ENCODE measurements at regions not wholly inside any gene's neighbourhood (a gene's known extent, or its start where the extent isn't known, plus 50 kb on each side); places are given as distances from the start of the nearest gene placed in this dataset.

DNA sequence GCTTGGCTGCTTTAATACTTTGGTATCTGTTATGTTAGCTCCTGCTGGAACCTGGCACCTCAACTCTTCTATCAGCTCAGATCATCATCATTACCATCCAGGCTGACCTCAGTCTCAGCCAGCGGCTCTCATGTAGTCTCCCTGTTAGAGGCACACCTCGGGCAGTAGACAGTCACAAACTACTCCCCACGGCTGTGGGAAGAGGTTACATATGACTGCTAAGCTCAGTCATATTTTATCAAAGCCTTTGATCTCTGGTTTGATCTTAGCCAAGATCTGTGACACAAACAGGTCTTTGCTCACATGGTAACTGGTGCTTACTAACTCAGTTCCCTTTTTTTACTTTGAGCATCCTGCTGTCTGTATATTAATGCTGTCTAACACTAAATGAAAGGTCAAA, 384.9 kb downstream of the CENPC start:
- Histone ChIP-seq H2AFZ (ENCODE audit: low read depth) (no peak overlapping the region), H3K4me3 (ENCODE audit: low read depth in 2 of 2, low read length in 1 of 2) (no peak overlapping the region), H3K79me2 (ENCODE audit: insufficient read depth) (no peaks in the 10 kb centered on the region), H3K4me2 (no peak overlapping the region), H3K9ac (no peak overlapping the region), H3K27me3 (ENCODE audit: insufficient read depth) (no peaks in the 10 kb centered on the region), H3F3A (replicated peaks; ENCODE audit: insufficient read depth) (no peaks in the 10 kb centered on the region), H3K36me3 (replicated peaks in 1 of 2; ENCODE audit: control insufficient read depth in 1 of 2, insufficient read depth in 2 of 2, low read length in 1 of 2) (no peaks in the 10 kb centered on the region), H3K9me2 (no peaks in the 10 kb centered on the region), H3K4me1 (ENCODE audit: control insufficient read depth in 1 of 2, insufficient read depth in 2 of 2, low read depth in 1 of 2, low read length in 1 of 2) (no peaks in the 10 kb centered on the region), H4K20me1 (ENCODE audit: insufficient read depth) (no peaks in the 10 kb centered on the region), H3K27ac (ENCODE audit: low read depth in 2 of 2, low read length in 1 of 2) (no peak overlapping the region), H3K9me3 (no peaks in the 10 kb centered on the region)
- WGBS (ENCODE audit: low lambda C conversion rate) = 0% methylated on average over 3 of the region's 3 CpGs
- TF ChIP-seq FOXM1 (IDR thresholded peaks at IDR 0.05; ENCODE audit: low read depth) (no peak), FOSL2 (IDR thresholded peaks at IDR 0.05; ENCODE audit: borderline replicate concordance, low read depth) (no peak), RAD21 (IDR thresholded peaks at IDR 0.05; ENCODE audit: low read length) (no peak), NFIC (IDR thresholded peaks at IDR 0.05; ENCODE audit: borderline replicate concordance) (no peak), TEAD4 (IDR thresholded peaks at IDR 0.05; ENCODE audit: borderline replicate concordance, insufficient read depth) (no peak), GABPA (IDR thresholded peaks at IDR 0.05; ENCODE audit: low read depth) (no peak)
- TF ChIP-seq, protein P1, sequence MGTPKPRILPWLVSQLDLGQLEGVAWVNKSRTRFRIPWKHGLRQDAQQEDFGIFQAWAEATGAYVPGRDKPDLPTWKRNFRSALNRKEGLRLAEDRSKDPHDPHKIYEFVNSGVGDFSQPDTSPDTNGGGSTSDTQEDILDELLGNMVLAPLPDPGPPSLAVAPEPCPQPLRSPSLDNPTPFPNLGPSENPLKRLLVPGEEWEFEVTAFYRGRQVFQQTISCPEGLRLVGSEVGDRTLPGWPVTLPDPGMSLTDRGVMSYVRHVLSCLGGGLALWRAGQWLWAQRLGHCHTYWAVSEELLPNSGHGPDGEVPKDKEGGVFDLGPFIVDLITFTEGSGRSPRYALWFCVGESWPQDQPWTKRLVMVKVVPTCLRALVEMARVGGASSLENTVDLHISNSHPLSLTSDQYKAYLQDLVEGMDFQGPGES (IDR thresholded peaks at IDR 0.05; ENCODE audit: low read depth, low read length) = no peak
- ChIA-PET POLR2A (no interaction called here), CTCF (no interaction called here)
- DNase-seq = no peak

DNA sequence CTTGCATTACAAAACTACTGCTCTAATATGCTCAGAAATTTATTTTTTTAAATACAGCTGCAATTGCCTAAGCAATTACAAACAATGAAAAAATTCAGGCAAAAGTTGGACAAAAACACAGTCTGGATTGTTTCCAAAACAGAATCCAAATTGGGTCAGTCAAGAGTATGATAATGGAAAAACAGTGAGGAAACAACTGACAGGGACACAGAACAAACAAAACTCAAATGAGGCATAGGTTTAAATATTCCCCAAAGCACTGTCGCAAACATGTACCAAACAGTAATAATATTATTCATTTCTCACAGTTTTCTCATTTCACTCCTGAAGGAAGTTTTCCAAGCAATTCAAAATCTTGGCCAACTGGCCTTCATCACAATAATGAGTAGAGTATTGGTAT, 386.6 kb downstream of the CENPC start:
- no peak overlapping the region for H3K27ac ChIP-seq (ENCODE audit: low read depth in 2 of 2, low read length in 1 of 2)
- TF ChIP-seq, protein P1 (IDR thresholded peaks at IDR 0.05; ENCODE audit: low read depth, low read length) = no peak
- no peak for TF ChIP-seq RXRA (IDR thresholded peaks at IDR 0.05; ENCODE audit: borderline replicate concordance, low read depth)
- TF ChIP-seq RFX5 (IDR thresholded peaks at IDR 0.05; ENCODE audit: low read length) = no peak
- no peak for TF ChIP-seq RCOR1 (IDR thresholded peaks at IDR 0.05; ENCODE audit: low read length)
- TF ChIP-seq SIN3A (IDR thresholded peaks at IDR 0.05; ENCODE audit: borderline replicate concordance, low read depth, low read length) = no peak
- TF ChIP-seq, protein P2, sequence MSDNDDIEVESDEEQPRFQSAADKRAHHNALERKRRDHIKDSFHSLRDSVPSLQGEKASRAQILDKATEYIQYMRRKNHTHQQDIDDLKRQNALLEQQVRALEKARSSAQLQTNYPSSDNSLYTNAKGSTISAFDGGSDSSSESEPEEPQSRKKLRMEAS (IDR thresholded peaks at IDR 0.05; ENCODE audit: low read depth) = no peak
- no peak for TF ChIP-seq POLR2AphosphoS5 (IDR thresholded peaks at IDR 0.05; ENCODE audit: low read depth, low read length)
- TF ChIP-seq, protein P3, sequence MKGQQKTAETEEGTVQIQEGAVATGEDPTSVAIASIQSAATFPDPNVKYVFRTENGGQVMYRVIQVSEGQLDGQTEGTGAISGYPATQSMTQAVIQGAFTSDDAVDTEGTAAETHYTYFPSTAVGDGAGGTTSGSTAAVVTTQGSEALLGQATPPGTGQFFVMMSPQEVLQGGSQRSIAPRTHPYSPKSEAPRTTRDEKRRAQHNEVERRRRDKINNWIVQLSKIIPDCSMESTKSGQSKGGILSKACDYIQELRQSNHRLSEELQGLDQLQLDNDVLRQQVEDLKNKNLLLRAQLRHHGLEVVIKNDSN (IDR thresholded peaks at IDR 0.05; ENCODE audit: borderline replicate concordance, low read depth) = no peak
- TF ChIP-seq FOXM1 (IDR thresholded peaks at IDR 0.05; ENCODE audit: low read depth) = no peak
- TF ChIP-seq, protein P4, sequence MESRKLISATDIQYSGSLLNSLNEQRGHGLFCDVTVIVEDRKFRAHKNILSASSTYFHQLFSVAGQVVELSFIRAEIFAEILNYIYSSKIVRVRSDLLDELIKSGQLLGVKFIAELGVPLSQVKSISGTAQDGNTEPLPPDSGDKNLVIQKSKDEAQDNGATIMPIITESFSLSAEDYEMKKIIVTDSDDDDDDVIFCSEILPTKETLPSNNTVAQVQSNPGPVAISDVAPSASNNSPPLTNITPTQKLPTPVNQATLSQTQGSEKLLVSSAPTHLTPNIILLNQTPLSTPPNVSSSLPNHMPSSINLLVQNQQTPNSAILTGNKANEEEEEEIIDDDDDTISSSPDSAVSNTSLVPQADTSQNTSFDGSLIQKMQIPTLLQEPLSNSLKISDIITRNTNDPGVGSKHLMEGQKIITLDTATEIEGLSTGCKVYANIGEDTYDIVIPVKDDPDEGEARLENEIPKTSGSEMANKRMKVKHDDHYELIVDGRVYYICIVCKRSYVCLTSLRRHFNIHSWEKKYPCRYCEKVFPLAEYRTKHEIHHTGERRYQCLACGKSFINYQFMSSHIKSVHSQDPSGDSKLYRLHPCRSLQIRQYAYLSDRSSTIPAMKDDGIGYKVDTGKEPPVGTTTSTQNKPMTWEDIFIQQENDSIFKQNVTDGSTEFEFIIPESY (IDR thresholded peaks at IDR 0.05; ENCODE audit: borderline replicate concordance, low read depth) = no peak
- no peak for TF ChIP-seq TAF1 (IDR thresholded peaks at IDR 0.05; ENCODE audit: borderline replicate concordance, low read depth, low read length)
- no peak for TF ChIP-seq EP300 (IDR thresholded peaks at IDR 0.05; ENCODE audit: borderline replicate concordance in 1 of 2, low read depth in 1 of 2, low read length in 1 of 2)
- no peaks in the 10 kb centered on the region for H3K79me2 ChIP-seq (ENCODE audit: insufficient read depth)
- 17% methylated on average over 1 of the region's 1 CpG for WGBS (ENCODE audit: low lambda C conversion rate)
- no peak overlapping the region for H3K4me2 ChIP-seq
- no peaks in the 10 kb centered on the region for H4K20me1 ChIP-seq (ENCODE audit: insufficient read depth)
- DNase-seq = no peak
- H3K27me3 ChIP-seq (ENCODE audit: insufficient read depth) = no peaks in the 10 kb centered on the region
- H3K9ac ChIP-seq = no peak overlapping the region
- H3K9me3 ChIP-seq = no peaks in the 10 kb centered on the region
- POLR2A ChIA-PET = no interaction called here
- CTCF ChIA-PET = no interaction called here
- no peaks in the 10 kb centered on the region for H3K36me3 ChIP-seq (replicated peaks in 1 of 2; ENCODE audit: control insufficient read depth in 1 of 2, insufficient read depth in 2 of 2, low read length in 1 of 2)
- no peak overlapping the region for H2AFZ ChIP-seq (ENCODE audit: low read depth)
- no peak overlapping the region for H3K4me3 ChIP-seq (ENCODE audit: low read depth in 2 of 2, low read length in 1 of 2)
- no peaks in the 10 kb centered on the region for H3K9me2 ChIP-seq
- H3F3A ChIP-seq (replicated peaks; ENCODE audit: insufficient read depth) = no peaks in the 10 kb centered on the region
- no peaks in the 10 kb centered on the region for H3K4me1 ChIP-seq (ENCODE audit: control insufficient read depth in 1 of 2, insufficient read depth in 2 of 2, low read depth in 1 of 2, low read length in 1 of 2)

Measured in SK-N-SH (cell line).